ENCODE measurements at regions not wholly inside any gene's neighbourhood (a gene's known extent, or its start where the extent isn't known, plus 50 kb on each side); places are given as distances from the start of the nearest gene placed in this dataset.

DNA sequence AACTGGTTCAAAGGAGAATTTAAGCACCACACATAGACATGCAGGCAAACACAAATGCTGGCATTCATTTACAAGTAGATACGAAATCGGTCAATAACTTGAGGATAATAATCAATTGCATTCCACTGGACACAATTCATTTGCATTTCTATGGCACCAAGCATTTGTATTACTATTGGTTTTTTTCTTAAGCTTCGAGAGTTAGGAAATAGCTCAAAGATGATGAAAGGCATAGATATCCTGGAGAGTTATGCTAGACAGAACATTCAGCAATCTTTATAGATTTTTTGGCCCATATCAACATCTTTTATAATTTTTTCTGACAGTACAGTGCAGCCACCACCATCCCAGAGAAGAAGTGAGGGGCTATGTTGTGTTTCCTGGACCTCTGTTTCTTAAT, 544.4 kb downstream of the MIAT start:
- Histone ChIP-seq H3K79me2 (ENCODE audit: low read length) (no peaks in the 10 kb centered on the region), H2AFZ (ENCODE audit: low read depth, low read length) (no peak overlapping the region), H3K4me3 (ENCODE audit: low read length) (no peak overlapping the region), H3K36me3 (replicated peaks; ENCODE audit: low read depth, low read length) (no peaks in the 10 kb centered on the region), H3K27ac (ENCODE audit: low read length) (no peak overlapping the region), H3K9ac (ENCODE audit: low read length) (no peak overlapping the region), H3K4me1 (ENCODE audit: low read length) (no peaks in the 10 kb centered on the region), H3K9me3 (ENCODE audit: insufficient read depth, low read length) (no peaks in the 10 kb centered on the region), H4K20me1 (ENCODE audit: insufficient read depth, low read length) (no peaks in the 10 kb centered on the region), H3K4me2 (ENCODE audit: low read length) (no peak overlapping the region), H3K27me3 (ENCODE audit: low read depth, low read length) (0 out of 2 replicates have a peak, but pooled peaks cover 6% of the 10 kb centered on the region)
- no peak for TF ChIP-seq EZH2phosphoT487 (IDR thresholded peaks at IDR 0.05; ENCODE audit: low read depth)
- TF ChIP-seq, protein P1, sequence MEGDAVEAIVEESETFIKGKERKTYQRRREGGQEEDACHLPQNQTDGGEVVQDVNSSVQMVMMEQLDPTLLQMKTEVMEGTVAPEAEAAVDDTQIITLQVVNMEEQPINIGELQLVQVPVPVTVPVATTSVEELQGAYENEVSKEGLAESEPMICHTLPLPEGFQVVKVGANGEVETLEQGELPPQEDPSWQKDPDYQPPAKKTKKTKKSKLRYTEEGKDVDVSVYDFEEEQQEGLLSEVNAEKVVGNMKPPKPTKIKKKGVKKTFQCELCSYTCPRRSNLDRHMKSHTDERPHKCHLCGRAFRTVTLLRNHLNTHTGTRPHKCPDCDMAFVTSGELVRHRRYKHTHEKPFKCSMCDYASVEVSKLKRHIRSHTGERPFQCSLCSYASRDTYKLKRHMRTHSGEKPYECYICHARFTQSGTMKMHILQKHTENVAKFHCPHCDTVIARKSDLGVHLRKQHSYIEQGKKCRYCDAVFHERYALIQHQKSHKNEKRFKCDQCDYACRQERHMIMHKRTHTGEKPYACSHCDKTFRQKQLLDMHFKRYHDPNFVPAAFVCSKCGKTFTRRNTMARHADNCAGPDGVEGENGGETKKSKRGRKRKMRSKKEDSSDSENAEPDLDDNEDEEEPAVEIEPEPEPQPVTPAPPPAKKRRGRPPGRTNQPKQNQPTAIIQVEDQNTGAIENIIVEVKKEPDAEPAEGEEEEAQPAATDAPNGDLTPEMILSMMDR (IDR thresholded peaks at IDR 0.05; ENCODE audit: low read depth, low read length) = no peak

DNA sequence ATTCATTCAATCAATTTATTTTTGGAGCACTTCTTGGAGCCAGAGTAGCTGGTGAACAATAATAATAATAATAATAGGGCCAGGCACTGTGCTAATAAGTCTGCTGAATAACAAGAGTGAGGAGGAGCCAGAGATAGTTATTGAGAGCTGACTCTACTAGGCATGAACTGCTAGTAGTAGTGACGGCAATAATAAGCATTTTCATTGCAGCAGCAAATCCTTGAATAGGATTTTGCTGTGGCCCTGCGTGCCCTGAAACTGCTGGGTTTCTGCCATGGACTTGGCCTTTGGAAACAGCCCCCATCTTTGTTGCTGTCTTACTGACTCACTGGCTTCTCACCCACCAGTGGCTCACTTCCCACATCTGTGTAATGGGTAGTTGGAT, 545.9 kb downstream of the MIAT start:
- no peaks in the 10 kb centered on the region for H3K9me3 ChIP-seq (ENCODE audit: insufficient read depth, low read length)
- H3K27me3 ChIP-seq (ENCODE audit: low read depth, low read length) = 0 out of 2 replicates have a peak, but pooled peaks cover 6% of the 10 kb centered on the region
- no peak for TF ChIP-seq EZH2phosphoT487 (IDR thresholded peaks at IDR 0.05; ENCODE audit: low read depth)
- no peak overlapping the region for H3K27ac ChIP-seq (ENCODE audit: low read length)
- no peaks in the 10 kb centered on the region for H3K36me3 ChIP-seq (replicated peaks; ENCODE audit: low read depth, low read length)
- no peak overlapping the region for H3K4me3 ChIP-seq (ENCODE audit: low read length)
- H3K4me2 ChIP-seq (ENCODE audit: low read length) = no peak overlapping the region
- H2AFZ ChIP-seq (ENCODE audit: low read depth, low read length) = no peak overlapping the region
- no peaks in the 10 kb centered on the region for H3K79me2 ChIP-seq (ENCODE audit: low read length)
- H3K9ac ChIP-seq (ENCODE audit: low read length) = no peak overlapping the region
- H3K4me1 ChIP-seq (ENCODE audit: low read length) = no peaks in the 10 kb centered on the region
- no peaks in the 10 kb centered on the region for H4K20me1 ChIP-seq (ENCODE audit: insufficient read depth, low read length)

DNA sequence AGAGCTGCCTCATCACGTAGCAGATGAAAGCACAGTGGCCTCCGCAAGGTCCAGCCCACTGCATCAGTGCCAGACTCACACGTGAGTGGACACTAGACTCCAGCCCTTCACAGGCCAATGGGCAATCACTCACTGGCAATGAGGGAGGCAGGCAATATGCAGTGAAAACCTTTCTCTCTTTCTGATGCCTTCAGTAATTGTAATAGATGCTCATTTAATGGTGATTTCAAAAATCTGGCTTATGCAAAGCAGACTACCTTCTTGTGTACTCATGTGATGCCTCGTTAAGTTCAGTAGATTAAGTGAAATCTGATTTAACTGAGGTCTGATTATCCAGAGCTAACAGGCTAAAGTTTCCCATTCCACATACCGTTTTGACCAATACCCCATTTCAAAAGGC, 546.9 kb downstream of the MIAT start:
- H3K4me2 ChIP-seq (ENCODE audit: low read length) = no peak overlapping the region
- H3K79me2 ChIP-seq (ENCODE audit: low read length) = no peaks in the 10 kb centered on the region

DNA sequence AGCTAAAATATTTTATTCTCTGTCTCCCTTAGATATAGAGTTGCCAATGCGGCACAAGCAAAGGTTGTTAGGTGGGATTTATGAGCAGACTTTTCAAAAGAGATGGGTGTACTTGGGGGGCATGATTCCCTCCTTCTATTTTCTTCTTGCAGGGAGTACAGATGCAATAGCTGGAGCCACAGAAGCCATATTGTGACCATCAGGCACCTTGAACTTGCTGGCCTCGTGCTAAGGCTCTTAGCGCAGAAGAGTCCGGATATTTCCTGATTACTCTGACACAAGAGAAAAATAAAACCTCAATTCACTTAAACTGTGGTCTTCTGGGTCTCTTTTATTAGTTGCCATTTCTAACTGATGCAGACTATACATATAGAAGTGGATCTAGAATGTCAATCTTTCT, 547.4 kb downstream of the MIAT start:
- Histone ChIP-seq H3K79me2 (ENCODE audit: low read length) (no peaks in the 10 kb centered on the region), H3K36me3 (replicated peaks; ENCODE audit: low read depth, low read length) (no peaks in the 10 kb centered on the region), H3K27me3 (ENCODE audit: low read depth, low read length) (0 out of 2 replicates have a peak, but pooled peaks cover 6% of the 10 kb centered on the region), H3K27ac (ENCODE audit: low read length) (no peak overlapping the region), H3K9ac (ENCODE audit: low read length) (no peak overlapping the region), H3K4me1 (ENCODE audit: low read length) (no peaks in the 10 kb centered on the region), H3K4me3 (ENCODE audit: low read length) (no peak overlapping the region), H3K9me3 (ENCODE audit: insufficient read depth, low read length) (no peaks in the 10 kb centered on the region), H3K4me2 (ENCODE audit: low read length) (no peak overlapping the region), H2AFZ (ENCODE audit: low read depth, low read length) (no peak overlapping the region), H4K20me1 (ENCODE audit: insufficient read depth, low read length) (no peaks in the 10 kb centered on the region)
- TF ChIP-seq EZH2phosphoT487 (IDR thresholded peaks at IDR 0.05; ENCODE audit: low read depth) = no peak
- TF ChIP-seq, protein P1 (IDR thresholded peaks at IDR 0.05; ENCODE audit: low read depth, low read length) = no peak

More for the DNA sequence above, 546.9 kb downstream of the MIAT start:
- Histone ChIP-seq H4K20me1 (ENCODE audit: insufficient read depth, low read length) (no peaks in the 10 kb centered on the region), H3K4me1 (ENCODE audit: low read length) (no peaks in the 10 kb centered on the region), H3K36me3 (replicated peaks; ENCODE audit: low read depth, low read length) (no peaks in the 10 kb centered on the region), H3K27me3 (ENCODE audit: low read depth, low read length) (0 out of 2 replicates have a peak, but pooled peaks cover 6% of the 10 kb centered on the region), H3K4me3 (ENCODE audit: low read length) (no peak overlapping the region), H3K27ac (ENCODE audit: low read length) (no peak overlapping the region), H3K9ac (ENCODE audit: low read length) (no peak overlapping the region), H3K9me3 (ENCODE audit: insufficient read depth, low read length) (no peaks in the 10 kb centered on the region), H2AFZ (ENCODE audit: low read depth, low read length) (no peak overlapping the region)
- TF ChIP-seq EZH2phosphoT487 (IDR thresholded peaks at IDR 0.05; ENCODE audit: low read depth) = no peak
- TF ChIP-seq, protein P1 (IDR thresholded peaks at IDR 0.05; ENCODE audit: low read depth, low read length) = no peak
